ENCODE measurements at regions not wholly inside any gene's neighbourhood (a gene's known extent, or its start where the extent isn't known, plus 50 kb on each side); places are given as distances from the start of the nearest gene placed in this dataset.

GRCh38 chr1:164250365-164250764, 308.6 kb upstream of the PBX1 start:
- Histone ChIP-seq H3K4me3 (no peak overlapping the region), H3K4me1 (ENCODE audit: low read depth) (no peaks in the 10 kb centered on the region), H3K36me3 (ENCODE audit: low read depth) (no peaks in the 10 kb centered on the region), H3K9me3 (no peaks in the 10 kb centered on the region)
- DNase-seq (no peak), ATAC-seq (no peak)
- intact Hi-C loops (cut with DNase I, micrococcal nuclease), result no loop called here
- no peak for TF ChIP-seq CTCF (IDR thresholded peaks at IDR 0.05)

GRCh38 chr1:164256456-164256855, 302.5 kb upstream of the PBX1 start:
- Histone ChIP-seq H3K4me1 (ENCODE audit: low read depth) (no peaks in the 10 kb centered on the region), H3K4me3 (no peak overlapping the region), H3K36me3 (ENCODE audit: low read depth) (no peaks in the 10 kb centered on the region), H3K9me3 (no peaks in the 10 kb centered on the region)
- no peak for TF ChIP-seq CTCF (IDR thresholded peaks at IDR 0.05)
- DNase-seq (no peak), ATAC-seq (no peak)
- intact Hi-C loops (cut with DNase I, micrococcal nuclease), result no loop called here

- Histone ChIP-seq H3K9me3 (no peaks in the 10 kb centered on the region), H3K4me1 (ENCODE audit: low read depth) (no peaks in the 10 kb centered on the region), H3K4me3 (no peak overlapping the region), H3K36me3 (ENCODE audit: low read depth) (no peaks in the 10 kb centered on the region)
- DNase-seq, result peak in 1 of 3 donors; percentile 16
- TF ChIP-seq CTCF (IDR thresholded peaks at IDR 0.05), result no peak
- ATAC-seq, result peak; percentile 78
- intact Hi-C loops (cut with DNase I, micrococcal nuclease), result no loop called here
These were observed 297.2 kb upstream of the PBX1 start for GRCh38 chr1:164261691-164262240.

GRCh38 chr1:164263540-164263939, 295.4 kb upstream of the PBX1 start:
- intact Hi-C loops (cut with DNase I, micrococcal nuclease), result no loop called here
- DNase-seq (no peak), ATAC-seq (no peak)
- Histone ChIP-seq H3K4me1 (ENCODE audit: low read depth) (no peaks in the 10 kb centered on the region), H3K4me3 (no peak overlapping the region), H3K36me3 (ENCODE audit: low read depth) (no peaks in the 10 kb centered on the region), H3K9me3 (no peaks in the 10 kb centered on the region)
- no peak for TF ChIP-seq CTCF (IDR thresholded peaks at IDR 0.05)

GRCh38 chr1:164265232-164265631, 293.8 kb upstream of the PBX1 start:
- no peaks in the 10 kb centered on the region for H3K4me1 ChIP-seq (ENCODE audit: low read depth)
- intact Hi-C loops (cut with DNase I, micrococcal nuclease), result no loop called here
- H3K9me3 ChIP-seq, result no peaks in the 10 kb centered on the region
- DNase-seq (peak in 1 of 3 donors; percentile 9), ATAC-seq (no peak)
- no peaks in the 10 kb centered on the region for H3K36me3 ChIP-seq (ENCODE audit: low read depth)
- no peak overlapping the region for H3K4me3 ChIP-seq
- no peak for TF ChIP-seq CTCF (IDR thresholded peaks at IDR 0.05)

- H3K9me3 ChIP-seq, result no peaks in the 10 kb centered on the region
- no peak for ATAC-seq
- intact Hi-C loops (cut with DNase I, micrococcal nuclease), result no loop called here
- no peak overlapping the region for H3K4me3 ChIP-seq
- TF ChIP-seq CTCF (IDR thresholded peaks at IDR 0.05), result no peak
- no peaks in the 10 kb centered on the region for H3K36me3 ChIP-seq (ENCODE audit: low read depth)
- no peaks in the 10 kb centered on the region for H3K4me1 ChIP-seq (ENCODE audit: low read depth)
- no peak for DNase-seq
These were observed 286.8 kb upstream of the PBX1 start for GRCh38 chr1:164272156-164272555.
